ENCODE measurements at regions not wholly inside any gene's neighbourhood (a gene's known extent, or its start where the extent isn't known, plus 50 kb on each side); places are given as distances from the start of the nearest gene placed in this dataset.

DNA sequence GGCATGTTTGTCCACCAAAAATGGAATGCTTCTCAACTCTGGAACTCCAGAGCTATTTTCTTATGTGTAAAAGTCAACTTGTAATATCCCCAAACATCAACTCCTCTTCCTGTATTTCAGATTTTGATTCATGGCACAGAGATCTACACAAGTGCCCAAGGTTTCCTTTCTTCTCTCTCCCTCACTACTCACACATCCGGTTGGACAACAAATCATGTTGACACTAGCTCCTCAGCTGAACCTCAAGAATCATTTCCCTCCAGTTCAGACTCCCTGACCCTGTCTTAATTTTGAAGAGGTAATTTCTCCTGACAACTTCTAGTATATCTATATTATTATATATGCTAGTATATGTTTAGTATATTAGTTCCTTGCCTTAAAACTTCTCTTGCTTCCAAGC, 485.4 kb upstream of the CCDC196 start:
- TF ChIP-seq, protein P1, sequence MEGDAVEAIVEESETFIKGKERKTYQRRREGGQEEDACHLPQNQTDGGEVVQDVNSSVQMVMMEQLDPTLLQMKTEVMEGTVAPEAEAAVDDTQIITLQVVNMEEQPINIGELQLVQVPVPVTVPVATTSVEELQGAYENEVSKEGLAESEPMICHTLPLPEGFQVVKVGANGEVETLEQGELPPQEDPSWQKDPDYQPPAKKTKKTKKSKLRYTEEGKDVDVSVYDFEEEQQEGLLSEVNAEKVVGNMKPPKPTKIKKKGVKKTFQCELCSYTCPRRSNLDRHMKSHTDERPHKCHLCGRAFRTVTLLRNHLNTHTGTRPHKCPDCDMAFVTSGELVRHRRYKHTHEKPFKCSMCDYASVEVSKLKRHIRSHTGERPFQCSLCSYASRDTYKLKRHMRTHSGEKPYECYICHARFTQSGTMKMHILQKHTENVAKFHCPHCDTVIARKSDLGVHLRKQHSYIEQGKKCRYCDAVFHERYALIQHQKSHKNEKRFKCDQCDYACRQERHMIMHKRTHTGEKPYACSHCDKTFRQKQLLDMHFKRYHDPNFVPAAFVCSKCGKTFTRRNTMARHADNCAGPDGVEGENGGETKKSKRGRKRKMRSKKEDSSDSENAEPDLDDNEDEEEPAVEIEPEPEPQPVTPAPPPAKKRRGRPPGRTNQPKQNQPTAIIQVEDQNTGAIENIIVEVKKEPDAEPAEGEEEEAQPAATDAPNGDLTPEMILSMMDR (IDR thresholded peaks at IDR 0.05; ENCODE audit: poor library complexity): no peak
- no peak for TF ChIP-seq EZH2 (IDR thresholded peaks at IDR 0.05; ENCODE audit: borderline replicate concordance)
- no peak for TF ChIP-seq EZH2phosphoT487 (IDR thresholded peaks at IDR 0.05; ENCODE audit: low read depth, severe bottlenecking, unreplicated experiment)

Data from hepatocyte (in vitro differentiated cells).